ENCODE measurements at regions not wholly inside any gene's neighbourhood (a gene's known extent, or its start where the extent isn't known, plus 50 kb on each side); places are given as distances from the start of the nearest gene placed in this dataset.

DNA sequence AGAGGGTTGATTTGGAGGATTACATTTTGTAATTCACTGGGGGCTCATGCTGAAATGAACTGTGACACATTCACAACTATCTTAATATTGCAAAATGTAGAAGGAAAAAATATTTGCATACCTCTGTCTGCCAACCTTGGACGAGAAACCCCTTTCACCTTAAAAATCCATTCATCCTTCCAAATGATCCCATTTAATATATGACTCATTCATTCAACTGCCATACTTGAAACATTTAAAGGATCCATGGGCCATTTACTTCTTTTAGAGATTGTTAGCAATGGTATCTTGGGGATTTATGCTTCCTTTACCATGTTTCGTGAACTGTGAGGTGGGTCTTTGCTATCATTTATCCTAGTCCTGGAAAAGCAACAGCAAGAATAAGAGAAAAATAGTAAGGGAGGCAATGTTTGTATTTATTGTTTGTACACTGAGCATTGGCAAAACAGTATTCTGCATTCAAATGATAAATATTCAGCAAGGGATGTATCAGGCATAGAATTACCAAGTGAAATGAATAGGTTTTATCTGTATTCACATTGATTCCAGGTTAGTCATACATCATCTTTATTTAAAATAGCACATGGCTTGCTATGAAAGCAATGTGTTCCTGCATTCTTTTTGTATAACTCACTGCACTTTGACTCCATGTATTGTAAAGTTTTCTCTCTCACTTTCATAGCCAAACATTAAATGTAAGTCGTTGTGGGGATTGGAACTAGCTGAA lies 378.1 kb downstream of the NSUN3 start:
- ATAC-seq (peak in 1 of 8 donors; percentile 79), DNase-seq (no peak)
- no peaks in the 10 kb centered on the region for H3K27me3 ChIP-seq
- H3K9me3 ChIP-seq: peaks cover 0 to 10% (median 0%) of the 10 kb centered on the region in 11 donors
- intact Hi-C loops (cut with DNase I): no loop called here
- no peaks in the 10 kb centered on the region for H3K36me3 ChIP-seq
- 61 to 66% methylated on average over 3 of the region's 3 CpGs for WGBS, 2 donors
- TF ChIP-seq, protein P1, sequence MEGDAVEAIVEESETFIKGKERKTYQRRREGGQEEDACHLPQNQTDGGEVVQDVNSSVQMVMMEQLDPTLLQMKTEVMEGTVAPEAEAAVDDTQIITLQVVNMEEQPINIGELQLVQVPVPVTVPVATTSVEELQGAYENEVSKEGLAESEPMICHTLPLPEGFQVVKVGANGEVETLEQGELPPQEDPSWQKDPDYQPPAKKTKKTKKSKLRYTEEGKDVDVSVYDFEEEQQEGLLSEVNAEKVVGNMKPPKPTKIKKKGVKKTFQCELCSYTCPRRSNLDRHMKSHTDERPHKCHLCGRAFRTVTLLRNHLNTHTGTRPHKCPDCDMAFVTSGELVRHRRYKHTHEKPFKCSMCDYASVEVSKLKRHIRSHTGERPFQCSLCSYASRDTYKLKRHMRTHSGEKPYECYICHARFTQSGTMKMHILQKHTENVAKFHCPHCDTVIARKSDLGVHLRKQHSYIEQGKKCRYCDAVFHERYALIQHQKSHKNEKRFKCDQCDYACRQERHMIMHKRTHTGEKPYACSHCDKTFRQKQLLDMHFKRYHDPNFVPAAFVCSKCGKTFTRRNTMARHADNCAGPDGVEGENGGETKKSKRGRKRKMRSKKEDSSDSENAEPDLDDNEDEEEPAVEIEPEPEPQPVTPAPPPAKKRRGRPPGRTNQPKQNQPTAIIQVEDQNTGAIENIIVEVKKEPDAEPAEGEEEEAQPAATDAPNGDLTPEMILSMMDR (IDR thresholded peaks at IDR 0.05): no peak
- peaks cover 0 to 9% (median 0%) of the 10 kb centered on the region in 9 donors for H3K4me1 ChIP-seq
- H3K27ac ChIP-seq: no peak overlapping the region
- no peak overlapping the region for H3K4me3 ChIP-seq

DNA sequence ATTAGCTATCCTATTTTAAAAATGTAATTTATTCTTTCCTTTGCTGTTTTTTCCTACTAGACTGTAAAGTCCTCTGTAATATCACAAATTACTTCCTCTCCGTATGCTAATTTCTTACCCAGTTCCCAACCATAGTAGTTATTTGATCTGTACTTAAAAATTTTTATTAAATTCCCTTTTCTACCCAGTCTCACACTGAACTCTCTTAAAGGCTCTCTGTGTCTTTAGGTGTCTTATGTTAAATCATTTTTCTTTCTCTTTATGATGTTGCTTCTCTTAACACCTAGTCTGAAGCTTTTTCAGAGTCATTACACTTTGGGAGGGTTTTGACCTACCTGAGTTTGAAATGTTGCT lies 378.6 kb downstream of the NSUN3 start:
- peaks cover 0 to 9% (median 0%) of the 10 kb centered on the region in 9 donors for H3K4me1 ChIP-seq
- no peak overlapping the region for H3K27ac ChIP-seq
- no peak overlapping the region for H3K4me3 ChIP-seq
- TF ChIP-seq, protein P1 (IDR thresholded peaks at IDR 0.05): no peak
- intact Hi-C loops (cut with DNase I): no loop called here
- peaks cover 0 to 10% (median 0%) of the 10 kb centered on the region in 11 donors for H3K9me3 ChIP-seq
- WGBS, 2 donors: 83 to 84% methylated on average over 1 of the region's 1 CpG
- no peaks in the 10 kb centered on the region for H3K36me3 ChIP-seq
- DNase-seq: no peak
- ATAC-seq: no peak
- no peaks in the 10 kb centered on the region for H3K27me3 ChIP-seq

DNA sequence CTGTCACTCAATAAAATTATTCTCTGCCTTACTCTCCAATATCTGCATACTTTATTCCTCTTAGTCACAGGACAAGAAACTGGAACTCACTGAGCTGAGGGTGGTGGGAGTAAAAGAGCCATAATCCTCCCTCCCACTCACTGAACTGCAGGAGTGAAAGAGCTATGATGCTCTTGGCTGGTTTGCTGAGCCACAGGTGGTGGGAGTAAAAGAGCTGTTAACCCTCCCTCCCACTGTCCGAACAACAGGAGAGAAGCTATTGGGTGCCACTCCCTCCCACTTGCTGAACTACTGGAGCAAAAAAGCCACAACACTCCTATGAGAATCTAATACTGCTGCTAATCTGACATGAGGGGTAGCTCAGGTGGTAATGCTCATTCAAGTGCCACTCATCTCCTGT lies 391.0 kb downstream of the NSUN3 start:
- TF ChIP-seq, protein P1 (IDR thresholded peaks at IDR 0.05): no peak
- no peaks in the 10 kb centered on the region for H3K9me3 ChIP-seq
- intact Hi-C loops (cut with DNase I): no loop called here
- H3K27me3 ChIP-seq: no peaks in the 10 kb centered on the region
- WGBS, 2 donors: 74 to 76% methylated on average over 1 of the region's 1 CpG
- H3K27ac ChIP-seq: no peak overlapping the region
- no peaks in the 10 kb centered on the region for H3K4me1 ChIP-seq
- DNase-seq (no peak), ATAC-seq (no peak)
- no peak overlapping the region for H3K4me3 ChIP-seq
- H3K36me3 ChIP-seq: no peaks in the 10 kb centered on the region

DNA sequence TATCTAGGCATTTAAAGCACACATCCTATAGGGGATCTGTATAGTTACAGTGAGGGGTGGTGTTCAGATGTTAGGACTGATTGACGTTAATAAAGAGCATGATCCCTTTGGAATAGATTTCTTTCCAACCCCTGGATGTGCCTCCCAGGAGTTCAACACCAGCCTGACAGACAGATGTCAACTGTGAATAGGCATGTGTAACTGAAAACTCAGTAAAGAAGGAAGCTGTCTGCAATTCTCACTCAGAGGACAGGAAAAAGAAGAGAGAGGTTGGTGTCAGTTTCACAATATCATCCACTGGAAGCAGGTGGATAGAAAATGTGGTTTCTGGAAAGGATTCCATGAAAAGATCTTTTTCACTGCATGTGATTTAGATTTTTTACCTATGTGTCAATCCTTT lies 396.3 kb downstream of the NSUN3 start:
- 68 to 80% methylated on average over 1 of the region's 1 CpG for WGBS, 2 donors
- Histone ChIP-seq H3K27me3 (no peaks in the 10 kb centered on the region), H3K4me3 (no peak overlapping the region), H3K27ac (no peak overlapping the region), H3K9me3 (no peaks in the 10 kb centered on the region), H3K36me3 (no peaks in the 10 kb centered on the region), H3K4me1 (no peaks in the 10 kb centered on the region)
- TF ChIP-seq, protein P1 (IDR thresholded peaks at IDR 0.05): no peak
- ATAC-seq: no peak
- no peak for DNase-seq
- intact Hi-C loops (cut with DNase I): no loop called here

All from heart right ventricle (tissue), 16 donors.